Activated T-cell treated with anti-CD3 and anti-CD28 coated beads, Interleukin-2, amount 50 U/mL, for 24 hours (primary cell): ENCODE measurements at regions not wholly inside any gene's neighbourhood (a gene's known extent, or its start where the extent isn't known, plus 50 kb on each side); places are given as distances from the start of the nearest gene placed in this dataset.
"Not testable (repeated sequence)": the region's sequence is repeated elsewhere in the genome, so short reads cannot be mapped to it uniquely, and the experiment has no call there.

Source experiments
- DNase-seq: peaks from one replicate; pipeline ENCODE4 v3.0.0-alpha.2; 2020
- H3K27ac Mint-ChIP-seq: 2 replicates; pipeline ENCODE4 v1.8.0; 2020; ENCODE audit warnings: mild to moderate bottlenecking, mixed read lengths
- H3K27me3 Mint-ChIP-seq: 2 replicates; pipeline ENCODE4 v1.8.0; 2020; ENCODE audit warnings: mixed read lengths
- H3K36me3 Mint-ChIP-seq: 2 replicates; pipeline ENCODE4 v1.8.0; 2020; ENCODE audit warnings: low read depth, mixed read lengths
- H3K4me1 Mint-ChIP-seq: 2 replicates; pipeline ENCODE4 v1.8.0; 2020; ENCODE audit warnings: low read depth, mixed read lengths
- H3K4me3 Mint-ChIP-seq: 2 replicates; pipeline ENCODE4 v1.8.0; 2020; ENCODE audit warnings: mild to moderate bottlenecking, moderate library complexity, mixed read lengths
- H3K9me3 Mint-ChIP-seq: 2 replicates; pipeline ENCODE4 v1.8.0; 2020; ENCODE audit warnings: mixed read lengths

DNA sequence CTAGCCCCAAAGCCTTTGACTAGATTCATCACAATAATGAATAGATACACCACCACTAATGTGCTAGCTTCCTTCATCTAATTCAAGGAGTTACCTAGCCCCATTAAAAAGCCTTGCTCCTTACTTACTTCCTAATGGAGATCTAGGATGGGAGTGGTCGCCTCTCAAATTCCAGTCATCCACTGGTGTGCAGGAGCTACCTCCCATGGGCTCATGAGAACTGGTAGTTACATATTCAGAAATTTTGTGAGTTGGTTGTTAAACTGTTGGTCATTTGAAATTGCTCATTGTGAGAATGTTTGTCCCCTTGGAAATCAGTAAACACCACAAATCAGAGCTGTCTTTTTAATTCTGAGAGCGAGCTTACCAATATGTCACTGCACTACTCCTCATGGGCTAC is 91.7 kb upstream of the GDNF start:
- H3K4me1 Mint-ChIP-seq = no peaks in the 10 kb centered on the region
- no peaks in the 10 kb centered on the region for H3K9me3 Mint-ChIP-seq
- H3K36me3 Mint-ChIP-seq = no peaks in the 10 kb centered on the region
- no peak overlapping the region for H3K27ac Mint-ChIP-seq
- no peak overlapping the region for H3K4me3 Mint-ChIP-seq
- H3K27me3 Mint-ChIP-seq = peaks cover 9% of the 10 kb centered on the region
- no peak for DNase-seq

DNA sequence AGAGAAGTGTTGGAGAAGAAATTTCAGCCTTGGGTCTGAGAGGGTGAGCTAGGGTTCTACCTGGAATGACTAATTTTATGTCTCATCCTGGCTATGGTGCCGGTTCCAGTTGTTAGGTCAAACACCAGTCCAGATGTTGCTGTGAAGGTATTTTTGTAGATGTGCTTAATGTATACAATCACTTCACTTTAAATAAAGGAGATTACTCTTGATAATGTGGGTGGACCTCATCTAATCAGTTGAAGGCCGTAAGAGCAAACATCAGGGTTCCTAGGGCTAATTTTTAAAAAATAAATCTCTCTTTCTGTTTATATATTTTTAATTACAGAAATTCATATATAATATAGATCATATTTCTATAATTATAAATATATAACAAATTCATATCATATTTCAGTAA is 90.5 kb upstream of the GDNF start:
- Mint-ChIP-seq H3K27me3 (peaks cover 15% of the 10 kb centered on the region), H3K4me3 (no peak overlapping the region), H3K9me3 (no peaks in the 10 kb centered on the region), H3K4me1 (no peaks in the 10 kb centered on the region), H3K36me3 (no peaks in the 10 kb centered on the region), H3K27ac (no peak overlapping the region)
- no peak for DNase-seq

- Mint-ChIP-seq H3K27ac (no peak overlapping the region), H3K27me3 (peaks cover 15% of the 10 kb centered on the region), H3K36me3 (no peaks in the 10 kb centered on the region), H3K4me1 (no peaks in the 10 kb centered on the region), H3K4me3 (no peak overlapping the region), H3K9me3 (no peaks in the 10 kb centered on the region)
- DNase-seq = no peak
These were observed 90.0 kb upstream of the GDNF start for GRCh38 chr5:37929791-37930190.

- peaks cover 18% of the 10 kb centered on the region for H3K27me3 Mint-ChIP-seq
- not testable (repeated sequence) for H3K4me3 Mint-ChIP-seq, H3K27ac Mint-ChIP-seq
These were observed 87.9 kb upstream of the GDNF start for GRCh38 chr5:37927753-37928152.

GRCh38 chr5:37926732-37927131 is 86.9 kb upstream of the GDNF start:
- Mint-ChIP-seq H3K4me3 (no peak overlapping the region), H3K27ac (no peak overlapping the region), H3K36me3 (no peaks in the 10 kb centered on the region), H3K27me3 (peaks cover 18% of the 10 kb centered on the region), H3K9me3 (no peaks in the 10 kb centered on the region), H3K4me1 (no peaks in the 10 kb centered on the region)
- no peak for DNase-seq

More at GRCh38 chr5:37927753-37928152, 87.9 kb upstream of the GDNF start:
- DNase-seq, H3K4me1 Mint-ChIP-seq, H3K36me3 Mint-ChIP-seq, H3K9me3 Mint-ChIP-seq: not testable (repeated sequence)

DNA sequence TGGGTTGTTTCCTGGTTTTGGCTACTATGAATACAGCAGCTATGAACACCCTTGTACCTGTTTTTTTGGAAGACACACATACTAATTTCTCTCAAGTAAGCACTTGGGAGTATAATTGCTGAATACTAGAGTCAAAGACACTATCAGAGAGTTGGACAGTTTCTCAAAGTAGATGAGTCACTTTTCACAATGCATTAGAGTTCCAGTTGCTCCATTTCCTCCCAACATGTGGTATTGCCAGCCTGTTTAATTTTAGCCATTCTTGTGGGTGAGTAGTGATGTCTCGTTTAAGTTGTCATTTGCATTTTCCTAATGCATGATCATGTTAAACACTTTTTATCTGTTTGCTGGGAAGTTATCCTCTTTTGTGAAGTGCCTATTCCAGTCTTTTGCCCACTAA is 81.6 kb upstream of the GDNF start:
- Mint-ChIP-seq H3K4me1 (no peaks in the 10 kb centered on the region), H3K9me3 (no peaks in the 10 kb centered on the region), H3K27me3 (peaks cover 8% of the 10 kb centered on the region), H3K4me3 (no peak overlapping the region), H3K36me3 (no peaks in the 10 kb centered on the region), H3K27ac (no peak overlapping the region)
- no peak for DNase-seq

- Mint-ChIP-seq H3K36me3 (no peaks in the 10 kb centered on the region), H3K4me3 (no peak overlapping the region), H3K27me3 (peaks cover 3% of the 10 kb centered on the region), H3K9me3 (no peaks in the 10 kb centered on the region), H3K27ac (no peak overlapping the region), H3K4me1 (no peaks in the 10 kb centered on the region)
- DNase-seq = no peak
These were observed 78.6 kb upstream of the GDNF start for GRCh38 chr5:37918424-37918823.

- Mint-ChIP-seq H3K36me3 (no peaks in the 10 kb centered on the region), H3K4me3 (no peak overlapping the region), H3K27ac (no peak overlapping the region), H3K4me1 (no peaks in the 10 kb centered on the region), H3K27me3 (no peaks in the 10 kb centered on the region), H3K9me3 (no peaks in the 10 kb centered on the region)
- DNase-seq = no peak
These were observed 76.7 kb upstream of the GDNF start for GRCh38 chr5:37916525-37916924.

DNA sequence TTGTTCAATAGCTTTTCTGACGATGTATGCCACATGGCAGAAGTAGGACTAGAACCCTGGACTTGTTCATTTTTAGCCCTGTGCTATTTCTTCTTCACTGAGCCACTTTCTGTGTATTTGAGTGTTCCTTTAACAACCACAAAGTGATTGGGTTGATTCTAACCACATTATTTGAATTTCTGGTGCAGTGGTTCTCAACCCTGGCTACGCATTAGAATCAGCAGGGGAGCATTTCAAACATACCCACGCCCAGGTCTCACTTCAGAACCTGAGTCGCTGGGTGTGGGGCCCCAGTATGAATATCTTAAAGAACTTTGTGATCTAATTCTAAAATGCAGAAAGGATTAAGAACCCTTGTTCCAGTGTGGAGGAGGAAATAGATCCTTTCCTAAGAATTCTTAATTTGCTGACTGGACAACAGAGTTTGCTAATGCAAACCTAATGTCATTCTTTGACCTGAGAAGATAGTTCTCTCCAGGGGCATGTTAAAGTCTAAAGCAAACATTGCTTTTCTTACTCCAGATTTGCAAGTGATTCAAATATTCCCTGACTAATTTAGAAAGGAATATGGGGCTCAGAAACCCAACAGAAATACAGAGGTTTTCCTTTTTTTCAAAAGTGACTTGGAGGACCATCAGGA is 75.4 kb upstream of the GDNF start:
- DNase-seq = no peak
- no peaks in the 10 kb centered on the region for H3K4me1 Mint-ChIP-seq
- no peak overlapping the region for H3K27ac Mint-ChIP-seq
- H3K27me3 Mint-ChIP-seq = peaks cover 3% of the 10 kb centered on the region
- no peak overlapping the region for H3K4me3 Mint-ChIP-seq
- H3K36me3 Mint-ChIP-seq = no peaks in the 10 kb centered on the region
- H3K9me3 Mint-ChIP-seq = no peaks in the 10 kb centered on the region

GRCh38 chr5:37909610-37910266 is 69.9 kb upstream of the GDNF start:
- peaks cover 28% of the 10 kb centered on the region for H3K27me3 Mint-ChIP-seq
- H3K9me3 Mint-ChIP-seq, H3K4me3 Mint-ChIP-seq, H3K36me3 Mint-ChIP-seq, H3K27ac Mint-ChIP-seq, H3K4me1 Mint-ChIP-seq, DNase-seq: not testable (repeated sequence)

- peaks cover 28% of the 10 kb centered on the region for H3K27me3 Mint-ChIP-seq
These were observed 66.6 kb upstream of the GDNF start for GRCh38 chr5:37906416-37906815.

DNA sequence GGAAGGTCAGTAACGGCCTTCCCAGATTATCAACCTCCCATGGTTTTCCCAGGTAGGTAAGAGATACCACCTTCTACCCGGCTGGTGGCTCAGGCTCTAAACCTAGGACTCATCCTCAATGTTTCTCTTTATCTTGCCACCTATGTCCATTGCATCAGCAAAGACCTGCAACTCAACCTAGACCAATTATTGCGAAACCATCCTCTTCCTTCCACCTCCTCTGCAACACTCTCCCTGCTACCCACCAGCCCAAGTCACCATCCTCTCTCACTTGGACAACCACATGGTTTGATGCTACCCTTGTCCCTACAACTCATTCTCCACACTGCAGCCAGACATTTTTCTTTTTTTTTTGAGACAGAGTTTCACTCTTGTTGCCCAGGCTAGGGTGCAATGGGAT is 65.4 kb upstream of the GDNF start:
- Mint-ChIP-seq H3K27me3 (peaks cover 29% of the 10 kb centered on the region), H3K27ac (no peak overlapping the region), H3K36me3 (no peaks in the 10 kb centered on the region), H3K4me3 (no peak overlapping the region), H3K9me3 (peaks cover 2% of the 10 kb centered on the region), H3K4me1 (no peaks in the 10 kb centered on the region)
- no peak for DNase-seq

More at GRCh38 chr5:37906416-37906815, 66.6 kb upstream of the GDNF start:
- peaks cover 2% of the 10 kb centered on the region for H3K9me3 Mint-ChIP-seq
- H3K4me3 Mint-ChIP-seq = no peak overlapping the region
- H3K4me1 Mint-ChIP-seq = no peaks in the 10 kb centered on the region
- no peak for DNase-seq
- no peak overlapping the region for H3K27ac Mint-ChIP-seq
- H3K36me3 Mint-ChIP-seq = no peaks in the 10 kb centered on the region

DNA sequence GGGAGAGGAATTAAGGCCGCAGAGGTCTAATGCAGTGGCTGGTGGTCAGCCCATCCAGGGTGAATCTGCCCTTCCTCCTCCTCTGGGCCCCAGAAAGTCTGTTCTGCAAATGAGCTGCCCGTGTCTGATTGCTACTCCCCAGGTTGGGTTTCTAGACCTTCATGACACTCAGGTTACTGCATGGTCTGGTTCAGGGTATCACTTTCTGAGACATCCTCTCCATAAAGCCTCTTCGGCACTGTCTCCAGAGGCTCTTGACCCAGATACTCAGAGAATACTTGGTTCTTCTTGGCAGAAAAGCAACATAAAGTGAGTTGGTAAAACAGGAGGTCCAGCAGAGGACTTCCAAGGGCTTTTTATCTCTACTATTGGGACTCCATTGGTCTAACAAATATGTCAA is 62.5 kb upstream of the GDNF start:
- H3K36me3 Mint-ChIP-seq = no peaks in the 10 kb centered on the region
- H3K4me1 Mint-ChIP-seq = no peaks in the 10 kb centered on the region
- H3K9me3 Mint-ChIP-seq = peaks cover 2% of the 10 kb centered on the region
- no peak overlapping the region for H3K4me3 Mint-ChIP-seq
- no peak for DNase-seq
- H3K27ac Mint-ChIP-seq = no peak overlapping the region
- H3K27me3 Mint-ChIP-seq = peaks cover 17% of the 10 kb centered on the region

- no peaks in the 10 kb centered on the region for H3K9me3 Mint-ChIP-seq
- no peaks in the 10 kb centered on the region for H3K4me1 Mint-ChIP-seq
- no peak for DNase-seq
- H3K27me3 Mint-ChIP-seq = peaks cover 16% of the 10 kb centered on the region
- H3K4me3 Mint-ChIP-seq = no peak overlapping the region
- H3K36me3 Mint-ChIP-seq = no peaks in the 10 kb centered on the region
- H3K27ac Mint-ChIP-seq = no peak overlapping the region
These were observed 60.9 kb upstream of the GDNF start for GRCh38 chr5:37900692-37901091.

GRCh38 chr5:37899037-37899436 is 59.2 kb upstream of the GDNF start:
- no peaks in the 10 kb centered on the region for H3K36me3 Mint-ChIP-seq
- H3K27me3 Mint-ChIP-seq = peaks cover 16% of the 10 kb centered on the region
- H3K4me3 Mint-ChIP-seq = no peak overlapping the region
- H3K4me1 Mint-ChIP-seq = no peaks in the 10 kb centered on the region
- DNase-seq = no peak
- H3K27ac Mint-ChIP-seq = no peak overlapping the region
- no peaks in the 10 kb centered on the region for H3K9me3 Mint-ChIP-seq
